ENCODE measurements at regions not wholly inside any gene's neighbourhood (a gene's known extent, or its start where the extent isn't known, plus 50 kb on each side); places are given as distances from the start of the nearest gene placed in this dataset.

DNA sequence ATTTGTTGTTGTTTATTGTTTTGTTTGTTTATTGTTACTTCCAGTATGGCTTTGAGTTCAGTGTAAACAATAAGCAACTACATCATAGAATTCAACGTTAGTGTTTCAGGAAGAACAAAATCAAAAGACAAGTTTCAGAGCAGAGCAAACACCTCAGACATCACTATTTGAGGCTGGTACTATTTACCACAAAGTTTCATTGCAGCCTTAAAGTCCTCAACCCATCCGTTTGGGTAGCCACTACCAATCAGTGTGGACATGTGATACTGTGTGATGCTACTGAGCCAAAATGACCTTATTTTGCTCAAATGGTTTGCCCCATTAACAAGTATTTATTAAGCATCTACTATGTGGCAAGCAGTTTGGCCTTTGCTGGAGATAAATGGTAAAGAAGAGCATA lies 458.5 kb upstream of the PTGER4 start:
- TF ChIP-seq, protein P1, sequence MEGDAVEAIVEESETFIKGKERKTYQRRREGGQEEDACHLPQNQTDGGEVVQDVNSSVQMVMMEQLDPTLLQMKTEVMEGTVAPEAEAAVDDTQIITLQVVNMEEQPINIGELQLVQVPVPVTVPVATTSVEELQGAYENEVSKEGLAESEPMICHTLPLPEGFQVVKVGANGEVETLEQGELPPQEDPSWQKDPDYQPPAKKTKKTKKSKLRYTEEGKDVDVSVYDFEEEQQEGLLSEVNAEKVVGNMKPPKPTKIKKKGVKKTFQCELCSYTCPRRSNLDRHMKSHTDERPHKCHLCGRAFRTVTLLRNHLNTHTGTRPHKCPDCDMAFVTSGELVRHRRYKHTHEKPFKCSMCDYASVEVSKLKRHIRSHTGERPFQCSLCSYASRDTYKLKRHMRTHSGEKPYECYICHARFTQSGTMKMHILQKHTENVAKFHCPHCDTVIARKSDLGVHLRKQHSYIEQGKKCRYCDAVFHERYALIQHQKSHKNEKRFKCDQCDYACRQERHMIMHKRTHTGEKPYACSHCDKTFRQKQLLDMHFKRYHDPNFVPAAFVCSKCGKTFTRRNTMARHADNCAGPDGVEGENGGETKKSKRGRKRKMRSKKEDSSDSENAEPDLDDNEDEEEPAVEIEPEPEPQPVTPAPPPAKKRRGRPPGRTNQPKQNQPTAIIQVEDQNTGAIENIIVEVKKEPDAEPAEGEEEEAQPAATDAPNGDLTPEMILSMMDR (conservative IDR thresholded peaks at IDR 0.05; ENCODE audit: low read depth, low read length) = no peak
- DNase-seq (ENCODE audit: low read depth) = no peak
- H3K4me3 ChIP-seq (ENCODE audit: low read length) = no peak overlapping the region

DNA sequence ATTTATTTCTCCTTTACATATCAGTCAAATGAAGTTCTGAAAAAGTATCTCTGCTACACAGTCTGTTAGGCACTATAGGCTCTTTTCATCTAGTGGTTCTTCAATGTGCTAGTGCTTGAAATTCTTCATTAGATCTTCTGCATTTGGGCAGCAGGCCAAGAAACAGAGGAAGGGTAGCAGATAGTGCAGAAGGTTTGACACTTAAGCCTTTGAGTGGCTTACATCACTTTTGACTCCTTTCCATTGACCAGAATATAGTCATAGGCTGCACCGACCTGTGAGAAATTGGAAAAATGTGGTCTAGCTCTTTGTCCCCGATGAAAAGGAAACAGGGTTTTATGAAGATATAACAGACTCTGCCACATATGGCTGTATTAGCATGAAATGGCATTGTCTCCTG lies 459.5 kb upstream of the PTGER4 start:
- TF ChIP-seq, protein P1 (conservative IDR thresholded peaks at IDR 0.05; ENCODE audit: low read depth, low read length) = no peak
- DNase-seq (ENCODE audit: low read depth) = no peak

DNA sequence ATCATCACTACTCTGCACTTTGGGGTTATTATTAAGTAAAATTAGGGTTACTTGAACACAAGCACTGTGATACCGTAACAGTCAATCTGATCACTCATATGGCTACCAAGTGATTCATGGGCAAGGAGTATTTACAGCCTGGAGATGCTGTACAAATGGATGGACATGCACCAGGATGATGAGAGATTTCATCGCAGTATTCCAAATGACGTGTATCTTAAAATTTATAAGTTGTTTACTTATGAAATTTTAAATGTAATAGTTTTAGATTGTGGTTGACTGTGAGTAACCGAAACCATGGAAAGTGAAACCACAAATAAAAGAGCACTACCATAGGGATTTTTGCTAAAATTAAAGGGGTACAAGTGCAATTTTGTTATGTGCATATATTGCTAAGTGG lies 462.2 kb upstream of the PTGER4 start:
- DNase-seq (ENCODE audit: low read depth) = no peak
- TF ChIP-seq, protein P1 (conservative IDR thresholded peaks at IDR 0.05; ENCODE audit: low read depth, low read length) = no peak
- H3K4me3 ChIP-seq (ENCODE audit: low read length) = no peak overlapping the region

More for the DNA sequence above, 459.5 kb upstream of the PTGER4 start:
- H3K4me3 ChIP-seq (ENCODE audit: low read length) = no peak overlapping the region

DNA sequence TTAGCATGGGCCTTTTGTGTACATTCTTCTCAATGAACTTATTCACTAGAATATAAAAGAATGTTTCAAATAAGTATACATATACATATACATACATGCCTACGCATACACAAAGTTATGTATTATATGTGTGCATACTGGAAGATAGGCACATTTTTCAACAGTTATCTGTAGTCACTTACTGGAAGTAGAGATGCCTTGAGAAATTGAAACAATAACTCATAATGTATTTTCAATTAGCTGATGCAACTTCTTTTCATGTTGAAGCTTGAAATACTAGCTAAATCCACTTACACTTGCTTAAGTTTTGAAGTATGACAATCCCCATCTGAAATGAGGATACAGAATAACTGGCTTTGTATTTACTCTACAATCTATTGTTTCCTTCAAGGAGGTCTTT lies 469.0 kb upstream of the PTGER4 start:
- TF ChIP-seq, protein P1 (conservative IDR thresholded peaks at IDR 0.05; ENCODE audit: low read depth, low read length) = no peak
- H3K4me3 ChIP-seq (ENCODE audit: low read length) = no peak overlapping the region
- no peak for DNase-seq (ENCODE audit: low read depth)

DNA sequence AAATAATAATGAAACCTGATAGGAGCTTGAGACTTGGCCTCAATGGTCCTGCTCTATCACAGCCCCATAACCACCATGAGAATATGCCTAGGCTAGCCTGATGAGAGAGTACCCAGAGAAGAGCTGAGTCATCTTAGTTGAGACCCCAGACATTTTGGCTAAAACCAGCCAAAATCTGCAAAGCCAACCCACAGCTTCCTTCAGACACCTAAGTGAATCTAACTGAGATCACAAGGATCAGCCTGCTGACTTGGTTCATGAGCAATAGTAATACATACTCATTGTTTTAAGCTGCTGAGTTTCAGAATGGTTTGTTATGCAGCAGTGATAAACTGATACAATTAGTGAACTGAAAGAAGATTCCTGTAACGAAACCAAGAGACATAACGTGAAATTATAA lies 473.7 kb upstream of the PTGER4 start:
- TF ChIP-seq, protein P1 (conservative IDR thresholded peaks at IDR 0.05; ENCODE audit: low read depth, low read length) = no peak
- DNase-seq (ENCODE audit: low read depth) = no peak
- H3K4me3 ChIP-seq (ENCODE audit: low read length) = no peak overlapping the region

DNA sequence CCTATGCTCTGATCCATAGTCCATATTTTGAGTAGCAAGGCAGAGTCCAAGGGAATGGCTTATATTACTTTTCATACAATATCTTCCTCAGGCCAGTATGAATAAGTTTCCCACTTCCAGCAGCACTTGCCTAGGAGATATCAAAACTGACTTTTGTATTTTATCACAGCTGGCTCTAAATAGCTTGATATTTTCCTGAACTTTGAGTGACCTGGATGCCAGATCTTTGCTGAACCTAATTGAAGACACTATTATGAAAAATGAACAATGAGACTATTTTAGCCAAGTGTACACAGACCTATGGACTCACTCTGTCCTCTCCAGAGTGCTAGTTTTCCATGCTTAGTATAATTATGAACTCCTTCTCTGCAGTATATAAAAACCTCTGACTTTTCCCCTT lies 475.6 kb upstream of the PTGER4 start:
- DNase-seq (ENCODE audit: low read depth) = no peak
- TF ChIP-seq, protein P1 (conservative IDR thresholded peaks at IDR 0.05; ENCODE audit: low read depth, low read length) = no peak
- H3K4me3 ChIP-seq (ENCODE audit: low read length) = no peak overlapping the region

DNA sequence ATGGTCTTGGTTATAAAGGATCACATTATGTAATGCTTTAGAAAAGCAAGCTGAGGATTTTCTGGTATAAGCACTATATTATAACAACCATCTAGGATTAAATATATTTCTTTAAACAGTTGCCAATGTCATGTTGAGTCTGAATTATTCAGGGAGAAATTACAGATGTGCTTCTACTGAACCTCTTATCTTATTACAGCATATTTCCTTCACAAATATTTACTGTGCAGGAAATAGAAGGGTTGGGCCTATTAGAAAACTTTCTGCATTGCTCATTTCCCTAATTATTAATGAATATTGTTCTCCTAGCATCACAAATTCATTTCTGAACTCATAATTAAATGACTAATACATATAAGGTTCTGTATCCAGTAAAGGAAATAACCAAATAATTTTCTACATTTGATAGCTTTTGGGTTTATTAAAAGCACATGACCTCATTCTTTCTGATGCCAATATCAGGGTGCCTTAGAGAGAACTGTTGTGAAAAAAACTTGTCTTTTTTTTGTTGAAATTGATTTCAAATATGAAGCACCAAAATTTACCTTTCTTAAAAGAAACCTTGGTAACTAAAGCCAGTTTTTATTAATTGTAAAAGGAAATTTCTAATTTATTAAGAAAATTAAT lies 476.8 kb upstream of the PTGER4 start:
- DNase-seq (ENCODE audit: low read depth) = no peak
- TF ChIP-seq, protein P1 (conservative IDR thresholded peaks at IDR 0.05; ENCODE audit: low read depth, low read length) = no peak
- H3K4me3 ChIP-seq (ENCODE audit: low read length) = no peak overlapping the region

All from retinal pigment epithelial cell (primary cell).